Glutamatergic neuron (in vitro differentiated cells): ENCODE measurements at regions not wholly inside any gene's neighbourhood (a gene's known extent, or its start where the extent isn't known, plus 50 kb on each side); places are given as distances from the start of the nearest gene placed in this dataset.

ENCODE experiments used
- DNase-seq: peaks from one replicate; pipeline ENCODE4 v3.0.0; 2022
- H3K27ac Mint-ChIP-seq: one replicate; pipeline ENCODE4 v1.8.0; 2020; ENCODE audit warnings: mild to moderate bottlenecking, mixed read lengths, inconsistent platforms; ENCODE audit not compliant: unreplicated experiment
- H3K27me3 Mint-ChIP-seq: one replicate; pipeline ENCODE4 v1.8.0; 2020; ENCODE audit warnings: mild to moderate bottlenecking, moderate library complexity, mixed read lengths, inconsistent platforms; ENCODE audit not compliant: unreplicated experiment
- H3K36me3 Mint-ChIP-seq: one replicate; pipeline ENCODE4 v1.8.0; 2020; ENCODE audit warnings: mild to moderate bottlenecking, mixed read lengths, inconsistent platforms; ENCODE audit not compliant: unreplicated experiment
- H3K4me1 Mint-ChIP-seq: one replicate; pipeline ENCODE4 v1.8.0; 2020; ENCODE audit warnings: mild to moderate bottlenecking, low read depth, mixed read lengths, inconsistent platforms; ENCODE audit not compliant: unreplicated experiment
- H3K4me3 Mint-ChIP-seq: one replicate; pipeline ENCODE4 v1.8.0; 2020; ENCODE audit warnings: mild to moderate bottlenecking, mixed read lengths, inconsistent platforms; ENCODE audit not compliant: unreplicated experiment
- H3K9me3 Mint-ChIP-seq: one replicate; pipeline ENCODE4 v1.8.0; 2020; ENCODE audit warnings: mild to moderate bottlenecking, moderate library complexity, mixed read lengths, inconsistent platforms; ENCODE audit not compliant: unreplicated experiment
- CTCF ChIP-seq: fragments of 200-600 bp; sonication (generic); IDR thresholded peaks from one replicate; pipeline ENCODE4 v1.5.0; 2021; ENCODE audit not compliant: partially characterized antibody, unreplicated experiment

GRCh38 chr7:24213311-24213710 lies 70.7 kb upstream of the NPY start:
- no peaks in the 10 kb centered on the region for H3K4me1 Mint-ChIP-seq
- no peaks in the 10 kb centered on the region for H3K27me3 Mint-ChIP-seq
- no peak overlapping the region for H3K4me3 Mint-ChIP-seq
- no peak overlapping the region for H3K27ac Mint-ChIP-seq
- no peaks in the 10 kb centered on the region for H3K36me3 Mint-ChIP-seq
- no peak for TF ChIP-seq CTCF
- no peak for DNase-seq
- H3K9me3 Mint-ChIP-seq: peaks cover 1% of the 10 kb centered on the region

GRCh38 chr7:24214670-24215069 lies 69.3 kb upstream of the NPY start:
- no peak overlapping the region for H3K27ac Mint-ChIP-seq
- H3K9me3 Mint-ChIP-seq: peaks cover 1% of the 10 kb centered on the region
- no peak for TF ChIP-seq CTCF
- DNase-seq: no peak
- no peaks in the 10 kb centered on the region for H3K27me3 Mint-ChIP-seq
- no peak overlapping the region for H3K4me3 Mint-ChIP-seq
- no peaks in the 10 kb centered on the region for H3K4me1 Mint-ChIP-seq
- H3K36me3 Mint-ChIP-seq: no peaks in the 10 kb centered on the region

GRCh38 chr7:24216576-24217125 lies 67.3 kb upstream of the NPY start:
- H3K4me3 Mint-ChIP-seq: no peak overlapping the region
- TF ChIP-seq CTCF: no peak
- H3K27ac Mint-ChIP-seq: no peak overlapping the region
- H3K4me1 Mint-ChIP-seq: no peaks in the 10 kb centered on the region
- peaks cover 1% of the 10 kb centered on the region for H3K9me3 Mint-ChIP-seq
- no peaks in the 10 kb centered on the region for H3K27me3 Mint-ChIP-seq
- no peaks in the 10 kb centered on the region for H3K36me3 Mint-ChIP-seq
- no peak for DNase-seq

GRCh38 chr7:24221500-24221899 lies 62.5 kb upstream of the NPY start:
- DNase-seq: no peak
- no peak overlapping the region for H3K27ac Mint-ChIP-seq
- peaks cover 9% of the 10 kb centered on the region for H3K36me3 Mint-ChIP-seq
- no peaks in the 10 kb centered on the region for H3K27me3 Mint-ChIP-seq
- no peaks in the 10 kb centered on the region for H3K4me1 Mint-ChIP-seq
- TF ChIP-seq CTCF: no peak
- no peak overlapping the region for H3K4me3 Mint-ChIP-seq
- H3K9me3 Mint-ChIP-seq: peaks cover 1% of the 10 kb centered on the region

- no peak for TF ChIP-seq CTCF
- DNase-seq: no peak
- peaks cover 9% of the 10 kb centered on the region for H3K36me3 Mint-ChIP-seq
- peaks cover 1% of the 10 kb centered on the region for H3K9me3 Mint-ChIP-seq
- H3K27me3 Mint-ChIP-seq: no peaks in the 10 kb centered on the region
- no peak overlapping the region for H3K4me3 Mint-ChIP-seq
- peaks cover 6% of the 10 kb centered on the region for H3K4me1 Mint-ChIP-seq
- H3K27ac Mint-ChIP-seq: no peak overlapping the region
Observed at GRCh38 chr7:24227068-24227467, 56.9 kb upstream of the NPY start.
